ENCODE measurements at regions not wholly inside any gene's neighbourhood (a gene's known extent, or its start where the extent isn't known, plus 50 kb on each side); places are given as distances from the start of the nearest gene placed in this dataset.
A peak's percentile ranks its signal among the peaks of the same experiment; 100 is the strongest.

DNA sequence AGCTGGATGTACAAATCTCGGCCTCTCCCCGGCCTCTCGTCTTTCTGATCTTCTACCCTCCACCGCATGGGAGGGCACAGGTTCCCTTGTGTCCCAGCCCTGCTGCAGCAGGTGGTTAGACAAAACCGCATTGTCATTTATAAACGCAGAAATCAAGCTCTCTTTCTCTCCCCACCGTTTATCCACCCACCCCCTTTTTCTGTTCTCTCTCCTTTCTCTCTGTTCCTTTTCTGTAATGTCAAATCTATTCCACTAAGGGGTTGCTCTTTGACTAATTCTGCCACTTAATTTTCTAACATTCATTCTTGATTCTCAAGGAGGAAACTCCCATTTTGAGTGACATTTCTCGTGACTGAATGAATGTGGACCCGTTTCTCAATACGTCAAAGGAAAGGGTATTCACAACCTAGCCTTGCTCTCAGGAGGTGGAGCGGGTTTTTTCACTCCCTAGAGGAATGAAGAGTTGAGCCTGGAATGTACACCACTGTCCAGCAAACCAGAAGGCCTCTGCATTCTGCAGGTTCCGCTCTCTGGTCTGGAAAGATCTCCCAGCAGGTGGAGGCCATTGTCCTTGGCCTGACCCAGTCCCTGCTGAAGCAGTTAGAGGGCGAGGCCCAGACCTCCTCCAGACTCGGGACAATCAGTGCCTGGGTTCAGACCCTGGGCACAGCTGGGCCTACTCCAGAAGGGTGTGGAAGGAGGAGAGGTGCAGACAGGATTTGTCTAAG, 70.9 kb upstream of the ENPP6 start:
- peak overlapping the region; percentile 56 for H3K4me3 Mint-ChIP-seq
- no peaks in the 10 kb centered on the region for H3K36me3 Mint-ChIP-seq (ENCODE audit: low read depth)
- H3K27me3 Mint-ChIP-seq = no peaks in the 10 kb centered on the region
- peak overlapping the region; percentile 88 for H3K27ac Mint-ChIP-seq
- TF ChIP-seq, protein P1, sequence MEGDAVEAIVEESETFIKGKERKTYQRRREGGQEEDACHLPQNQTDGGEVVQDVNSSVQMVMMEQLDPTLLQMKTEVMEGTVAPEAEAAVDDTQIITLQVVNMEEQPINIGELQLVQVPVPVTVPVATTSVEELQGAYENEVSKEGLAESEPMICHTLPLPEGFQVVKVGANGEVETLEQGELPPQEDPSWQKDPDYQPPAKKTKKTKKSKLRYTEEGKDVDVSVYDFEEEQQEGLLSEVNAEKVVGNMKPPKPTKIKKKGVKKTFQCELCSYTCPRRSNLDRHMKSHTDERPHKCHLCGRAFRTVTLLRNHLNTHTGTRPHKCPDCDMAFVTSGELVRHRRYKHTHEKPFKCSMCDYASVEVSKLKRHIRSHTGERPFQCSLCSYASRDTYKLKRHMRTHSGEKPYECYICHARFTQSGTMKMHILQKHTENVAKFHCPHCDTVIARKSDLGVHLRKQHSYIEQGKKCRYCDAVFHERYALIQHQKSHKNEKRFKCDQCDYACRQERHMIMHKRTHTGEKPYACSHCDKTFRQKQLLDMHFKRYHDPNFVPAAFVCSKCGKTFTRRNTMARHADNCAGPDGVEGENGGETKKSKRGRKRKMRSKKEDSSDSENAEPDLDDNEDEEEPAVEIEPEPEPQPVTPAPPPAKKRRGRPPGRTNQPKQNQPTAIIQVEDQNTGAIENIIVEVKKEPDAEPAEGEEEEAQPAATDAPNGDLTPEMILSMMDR (IDR thresholded peaks at IDR 0.05) = no peak
- ATAC-seq (peak; percentile 84), DNase-seq (peak; percentile 75)
- no peaks in the 10 kb centered on the region for H3K9me3 Mint-ChIP-seq
- ChIA-PET CTCF (interaction anchor here (0.7 to 2.3 kb wide), 8 partner anchors 21 to 215 kb away, joined by 3 to 21 read pairs (median 6); no protein-coding TSS in a partner anchor), POLR2A (interaction anchor here (0.6 to 1.7 kb wide), 8 partner anchors 13 to 378 kb away, joined by 3 to 6 read pairs (median 4); partner anchors contain the start of gene IRF2)
- peaks cover 45% of the 10 kb centered on the region for H3K4me1 Mint-ChIP-seq (ENCODE audit: low read depth)
- intact Hi-C loops (cut with micrococcal nuclease) = loop anchor here (2.0 to 10.0 kb wide), 2 partner anchors 20 to 446 kb away; partner anchors contain the start of gene CENPU

DNA sequence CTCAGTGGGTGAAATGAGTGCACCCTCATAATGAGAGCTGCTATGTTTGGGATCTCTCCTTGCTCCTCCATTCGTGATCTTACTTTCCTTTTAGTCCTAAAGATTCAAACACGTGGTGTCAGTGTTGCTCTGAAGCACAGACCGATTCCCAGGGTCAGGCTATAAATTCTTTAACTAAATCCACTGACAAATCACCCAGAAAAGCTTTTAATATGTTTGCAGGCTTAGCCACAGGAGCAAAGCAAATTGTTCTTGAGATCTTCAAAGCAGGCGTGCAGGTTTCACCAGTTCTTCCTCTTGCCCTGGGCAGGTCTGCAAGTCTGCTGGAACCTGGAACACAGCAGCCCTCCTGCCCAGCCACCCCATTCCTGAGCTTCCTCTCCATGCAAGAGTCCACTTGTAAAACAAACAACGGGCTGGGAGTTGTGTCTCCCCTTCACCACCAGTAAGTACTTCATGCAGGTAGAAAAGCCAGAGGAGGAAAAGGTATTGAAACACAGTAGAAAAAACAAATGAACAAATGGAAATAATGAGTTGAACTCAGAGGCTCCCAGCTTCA, 70.1 kb upstream of the ENPP6 start:
- Mint-ChIP-seq H3K9me3 (no peaks in the 10 kb centered on the region), H3K27me3 (no peaks in the 10 kb centered on the region), H3K36me3 (ENCODE audit: low read depth) (no peaks in the 10 kb centered on the region), H3K27ac (peak overlapping the region; percentile 88), H3K4me3 (no peak overlapping the region), H3K4me1 (ENCODE audit: low read depth) (peaks cover 53% of the 10 kb centered on the region)
- ATAC-seq = no peak
- TF ChIP-seq, protein P1 (IDR thresholded peaks at IDR 0.05) = no peak
- CTCF ChIA-PET = interaction anchor here (0.6 to 2.3 kb wide), 11 partner anchors 9 to 246 kb away, joined by 3 to 21 read pairs (median 4); no protein-coding TSS in a partner anchor
- POLR2A ChIA-PET = interaction anchor here (0.9 to 1.7 kb wide), 10 partner anchors 12 to 362 kb away, joined by 3 to 6 read pairs (median 4); partner anchors contain the start of genes IRF2 and PRIMPOL
- DNase-seq = no peak
- intact Hi-C loops (cut with micrococcal nuclease) = loop anchor here (2.0 to 10.0 kb wide), 2 partner anchors 19 to 447 kb away; partner anchors contain the start of gene CENPU

DNA sequence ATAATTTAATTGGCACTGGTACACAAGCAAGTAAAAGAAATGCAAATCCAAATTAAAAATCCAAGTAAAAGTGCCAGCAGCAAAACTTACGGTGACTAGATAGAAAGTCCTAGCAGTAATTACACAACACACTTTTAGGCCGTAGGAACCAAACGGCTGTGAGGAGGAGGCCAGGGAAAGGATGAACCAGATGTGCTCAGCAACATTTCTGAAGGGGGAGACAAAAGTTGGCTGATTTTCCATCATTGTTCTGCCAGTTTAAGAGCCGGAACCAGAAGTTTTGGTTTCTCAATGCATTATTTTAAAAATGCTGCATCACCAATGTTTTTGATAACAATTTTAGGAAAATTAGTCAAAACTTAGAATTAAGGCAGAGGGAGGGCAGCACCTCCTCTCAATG, 68.7 kb upstream of the ENPP6 start:
- no peaks in the 10 kb centered on the region for H3K36me3 Mint-ChIP-seq (ENCODE audit: low read depth)
- H3K9me3 Mint-ChIP-seq = no peaks in the 10 kb centered on the region
- H3K4me1 Mint-ChIP-seq (ENCODE audit: low read depth) = peaks cover 67% of the 10 kb centered on the region
- intact Hi-C loops (cut with micrococcal nuclease) = loop anchor here (10.0 kb wide), 1 partner anchor 448 kb away; the partner anchor contains the start of gene CENPU
- no peaks in the 10 kb centered on the region for H3K27me3 Mint-ChIP-seq
- DNase-seq = no peak
- ChIA-PET CTCF (no interaction called here), POLR2A (no interaction called here)
- no peak for ATAC-seq
- H3K4me3 Mint-ChIP-seq = no peak overlapping the region
- TF ChIP-seq, protein P1 (IDR thresholded peaks at IDR 0.05) = no peak
- no peak overlapping the region for H3K27ac Mint-ChIP-seq

DNA sequence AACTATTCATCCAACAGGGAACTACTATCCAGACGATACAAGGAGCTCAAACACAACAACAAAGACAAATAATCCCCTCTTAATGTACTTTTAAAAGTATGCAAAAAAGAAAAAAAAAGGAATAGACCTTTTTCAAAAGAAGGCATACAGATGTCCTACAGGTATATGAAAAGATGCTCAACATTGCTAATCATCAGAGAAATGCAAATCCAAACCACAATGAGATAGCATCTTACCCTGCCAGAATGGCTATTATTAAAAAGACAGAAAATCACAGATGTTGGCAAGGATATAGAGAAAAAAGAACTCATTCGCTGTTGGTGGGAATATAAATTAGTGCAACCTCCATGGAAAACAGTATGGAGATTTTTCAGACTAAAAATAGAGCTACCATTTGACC, 67.1 kb upstream of the ENPP6 start:
- Mint-ChIP-seq H3K27ac (no peak overlapping the region), H3K36me3 (ENCODE audit: low read depth) (no peaks in the 10 kb centered on the region), H3K4me3 (no peak overlapping the region), H3K4me1 (ENCODE audit: low read depth) (peaks cover 74% of the 10 kb centered on the region), H3K9me3 (no peaks in the 10 kb centered on the region), H3K27me3 (no peaks in the 10 kb centered on the region)
- TF ChIP-seq, protein P1 (IDR thresholded peaks at IDR 0.05) = no peak
- ChIA-PET POLR2A (interaction anchor here (0.6 kb wide), 1 partner anchor 15 kb away, joined by 3 read pairs; no protein-coding TSS in a partner anchor), CTCF (interaction anchor here (0.8 to 7.4 kb wide), 3 partner anchors 11 to 146 kb away, joined by 3 to 89 read pairs (median 3); no protein-coding TSS in a partner anchor)
- DNase-seq (no peak), ATAC-seq (no peak)
- intact Hi-C loops (cut with micrococcal nuclease) = loop anchor here (5.0 to 10.0 kb wide), 4 partner anchors 33 to 450 kb away; partner anchors contain the start of genes CENPU and IRF2

All from activated CD8-positive, alpha-beta T cell treated with anti-CD3 and anti-CD28 coated beads for 36 hours (primary cell).